HPDE6-E6E7 (cell line): ENCODE measurements at regions not wholly inside any gene's neighbourhood (a gene's known extent, or its start where the extent isn't known, plus 50 kb on each side); places are given as distances from the start of the nearest gene placed in this dataset.
A peak's percentile ranks its signal among the peaks of the same experiment; 100 is the strongest.

Experiments
- DNase-seq: peaks from one replicate; pipeline ENCODE4 v3.0.0; 2011; ENCODE audit warnings: missing footprints; ENCODE audit errors: extremely low spot score

GRCh38 chr1:90402893-90403849, 313.9 kb downstream of the BARHL2 start:
- DNase-seq, result peak; percentile 80

GRCh38 chr1:90400131-90400530, 317.0 kb downstream of the BARHL2 start:
- no peak for DNase-seq

- DNase-seq, result no peak
These were observed 320.2 kb downstream of the BARHL2 start for GRCh38 chr1:90396917-90397316.

GRCh38 chr1:90394247-90394646, 322.9 kb downstream of the BARHL2 start:
- no peak for DNase-seq

- DNase-seq, result no peak
These were observed 324.1 kb downstream of the BARHL2 start for GRCh38 chr1:90393025-90393424.

- no peak for DNase-seq
These were observed 326.0 kb downstream of the BARHL2 start for GRCh38 chr1:90391126-90391525.

GRCh38 chr1:90387805-90388204, 329.3 kb downstream of the BARHL2 start:
- no peak for DNase-seq

- no peak for DNase-seq
These were observed 330.0 kb downstream of the BARHL2 start for GRCh38 chr1:90386899-90387720.

GRCh38 chr1:90384193-90384592, 332.9 kb downstream of the BARHL2 start:
- DNase-seq, result no peak

- DNase-seq, result no peak
These were observed 334.9 kb downstream of the BARHL2 start for GRCh38 chr1:90382161-90382560.

- DNase-seq, result no peak
These were observed 335.5 kb downstream of the BARHL2 start for GRCh38 chr1:90381598-90381997.

- no peak for DNase-seq
These were observed 345.7 kb downstream of the BARHL2 start for GRCh38 chr1:90371448-90371813.

GRCh38 chr1:90370686-90371447, 346.2 kb downstream of the BARHL2 start:
- no peak for DNase-seq

GRCh38 chr1:90362163-90362562, 354.9 kb downstream of the BARHL2 start:
- no peak for DNase-seq

GRCh38 chr1:90361026-90361425, 356.1 kb downstream of the BARHL2 start:
- no peak for DNase-seq

- DNase-seq, result no peak
These were observed 357.1 kb downstream of the BARHL2 start for GRCh38 chr1:90359994-90360393.

GRCh38 chr1:90358448-90358847, 358.7 kb downstream of the BARHL2 start:
- DNase-seq, result no peak

GRCh38 chr1:90357995-90358394, 359.1 kb downstream of the BARHL2 start:
- no peak for DNase-seq

- DNase-seq, result no peak
These were observed 360.1 kb downstream of the BARHL2 start for GRCh38 chr1:90356991-90357390.

- no peak for DNase-seq
These were observed 361.0 kb downstream of the BARHL2 start for GRCh38 chr1:90356101-90356500.

- DNase-seq, result no peak
These were observed 359.8 kb downstream of the ZNF326 start for GRCh38 chr1:90354704-90355103.

- DNase-seq, result no peak
These were observed 356.1 kb downstream of the ZNF326 start for GRCh38 chr1:90351019-90351418.
